ENCODE measurements at regions not wholly inside any gene's neighbourhood (a gene's known extent, or its start where the extent isn't known, plus 50 kb on each side); places are given as distances from the start of the nearest gene placed in this dataset.

- TF ChIP-seq USF2 (IDR thresholded peaks at IDR 0.05; ENCODE audit: borderline replicate concordance, low read depth, low read length), result no peak
- TF ChIP-seq RAD21 (IDR thresholded peaks at IDR 0.05; ENCODE audit: low read length), result no peak
- TF ChIP-seq CHD2 (IDR thresholded peaks at IDR 0.05; ENCODE audit: low read length, partially characterized antibody), result no peak
- no peak for TF ChIP-seq TEAD4 (IDR thresholded peaks at IDR 0.05; ENCODE audit: borderline replicate concordance, insufficient read depth)
- no peak for TF ChIP-seq POLR2AphosphoS5 (IDR thresholded peaks at IDR 0.05; ENCODE audit: low read depth, low read length)
- TF ChIP-seq TAF1 (IDR thresholded peaks at IDR 0.05; ENCODE audit: borderline replicate concordance, low read depth, low read length), result no peak
- TF ChIP-seq MAX (IDR thresholded peaks at IDR 0.05; ENCODE audit: low read depth), result no peak
- no peak for TF ChIP-seq REST (IDR thresholded peaks at IDR 0.05; ENCODE audit: low read depth, low read length)
- no peaks in the 10 kb centered on the region for H3F3A ChIP-seq (replicated peaks; ENCODE audit: insufficient read depth)
- no peak for DNase-seq
- no peaks in the 10 kb centered on the region for H4K20me1 ChIP-seq (ENCODE audit: insufficient read depth)
- H3K9ac ChIP-seq, result no peak overlapping the region
- ChIA-PET CTCF (interaction anchor here (0.8 to 2.0 kb wide), 6 partner anchors 40 to 369 kb away, joined by 3 to 13 read pairs (median 4); no protein-coding TSS in a partner anchor), POLR2A (no interaction called here)
- H3K27me3 ChIP-seq (ENCODE audit: insufficient read depth), result no peaks in the 10 kb centered on the region
- no peak overlapping the region for H3K4me2 ChIP-seq
- no peaks in the 10 kb centered on the region for H3K79me2 ChIP-seq (ENCODE audit: insufficient read depth)
- no peak overlapping the region for H2AFZ ChIP-seq (ENCODE audit: low read depth)
- H3K4me3 ChIP-seq (ENCODE audit: low read depth in 2 of 2, low read length in 1 of 2), result no peak overlapping the region
- peaks cover 0 to 4% of the 10 kb centered on the region in 2 experiments; a peak in 2 of 4 replicates for H3K4me1 ChIP-seq (ENCODE audit: control insufficient read depth in 1 of 2, insufficient read depth in 2 of 2, low read depth in 1 of 2, low read length in 1 of 2)
- no peaks in the 10 kb centered on the region for H3K9me3 ChIP-seq
- no peaks in the 10 kb centered on the region for H3K9me2 ChIP-seq
- no peak overlapping the region for H3K27ac ChIP-seq (ENCODE audit: low read depth in 2 of 2, low read length in 1 of 2)
- 82% methylated on average over 7 of the region's 7 CpGs for WGBS (ENCODE audit: low lambda C conversion rate)
- H3K36me3 ChIP-seq (replicated peaks in 1 of 2; ENCODE audit: control insufficient read depth in 1 of 2, insufficient read depth in 2 of 2, low read length in 1 of 2), result no peaks in the 10 kb centered on the region
Observed at GRCh38 chr7:148486937-148487336, 103.6 kb upstream of the C7orf33 start.

- no peaks in the 10 kb centered on the region for H3K27me3 ChIP-seq (ENCODE audit: insufficient read depth)
- TF ChIP-seq FOSL2 (IDR thresholded peaks at IDR 0.05; ENCODE audit: borderline replicate concordance, low read depth) (no peak), JUND (IDR thresholded peaks at IDR 0.05) (no peak), RCOR1 (IDR thresholded peaks at IDR 0.05; ENCODE audit: low read length) (no peak), NFIC (IDR thresholded peaks at IDR 0.05; ENCODE audit: borderline replicate concordance) (no peak), SIN3A (IDR thresholded peaks at IDR 0.05; ENCODE audit: borderline replicate concordance, low read depth, low read length) (no peak), RXRA (IDR thresholded peaks at IDR 0.05; ENCODE audit: borderline replicate concordance, low read depth) (no peak), EP300 (IDR thresholded peaks at IDR 0.05; ENCODE audit: borderline replicate concordance in 1 of 2, low read depth in 1 of 2, low read length in 1 of 2) (no peak)
- TF ChIP-seq, protein P1, sequence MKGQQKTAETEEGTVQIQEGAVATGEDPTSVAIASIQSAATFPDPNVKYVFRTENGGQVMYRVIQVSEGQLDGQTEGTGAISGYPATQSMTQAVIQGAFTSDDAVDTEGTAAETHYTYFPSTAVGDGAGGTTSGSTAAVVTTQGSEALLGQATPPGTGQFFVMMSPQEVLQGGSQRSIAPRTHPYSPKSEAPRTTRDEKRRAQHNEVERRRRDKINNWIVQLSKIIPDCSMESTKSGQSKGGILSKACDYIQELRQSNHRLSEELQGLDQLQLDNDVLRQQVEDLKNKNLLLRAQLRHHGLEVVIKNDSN (IDR thresholded peaks at IDR 0.05; ENCODE audit: borderline replicate concordance, low read depth), result no peak
- H3K9me3 ChIP-seq, result no peaks in the 10 kb centered on the region
- H3K4me1 ChIP-seq (ENCODE audit: control insufficient read depth in 1 of 2, insufficient read depth in 2 of 2, low read depth in 1 of 2, low read length in 1 of 2), result no peaks in the 10 kb centered on the region
- H3K4me3 ChIP-seq (ENCODE audit: low read depth in 2 of 2, low read length in 1 of 2), result no peak overlapping the region
- H3F3A ChIP-seq (replicated peaks; ENCODE audit: insufficient read depth), result peaks cover 7% of the 10 kb centered on the region
- ChIA-PET POLR2A (no interaction called here), CTCF (interaction anchor here (0.5 to 1.9 kb wide), 4 partner anchors 39 to 245 kb away, joined by 3 to 4 read pairs (median 3); no protein-coding TSS in a partner anchor)
- no peaks in the 10 kb centered on the region for H3K9me2 ChIP-seq
- no peak overlapping the region for H3K9ac ChIP-seq
- no peaks in the 10 kb centered on the region for H4K20me1 ChIP-seq (ENCODE audit: insufficient read depth)
- no peak overlapping the region for H2AFZ ChIP-seq (ENCODE audit: low read depth)
- H3K4me2 ChIP-seq, result no peak overlapping the region
- no peak overlapping the region for H3K27ac ChIP-seq (ENCODE audit: low read depth in 2 of 2, low read length in 1 of 2)
- 78% methylated on average over 4 of the region's 4 CpGs for WGBS (ENCODE audit: low lambda C conversion rate)
- no peak for DNase-seq
- H3K36me3 ChIP-seq (replicated peaks in 1 of 2; ENCODE audit: control insufficient read depth in 1 of 2, insufficient read depth in 2 of 2, low read length in 1 of 2), result no peaks in the 10 kb centered on the region
- no peaks in the 10 kb centered on the region for H3K79me2 ChIP-seq (ENCODE audit: insufficient read depth)
Observed at GRCh38 chr7:148487912-148488311, 102.7 kb upstream of the C7orf33 start.

All from SK-N-SH (cell line).